ENCODE measurements at regions not wholly inside any gene's neighbourhood (a gene's known extent, or its start where the extent isn't known, plus 50 kb on each side); places are given as distances from the start of the nearest gene placed in this dataset.

- BruUV-seq (replicated peaks), result no TSS peak
- FAIRE-seq (no peak), DNase-seq (ENCODE audit: low read depth, low spot score) (no peak)
- dilution Hi-C loops (cut with MboI; ENCODE audit: extremely low pct_ligation_motif_present, low sequenced_read_pairs), result no loop called here
- CTCF ChIA-PET, result no interaction called here
- no peak overlapping the region for H3K9ac ChIP-seq (replicated peaks; ENCODE audit: extremely low read depth, insufficient read depth, low read length)
- H3K4me2 ChIP-seq (ENCODE audit: insufficient read depth, low read length), result no peak overlapping the region
- no peaks in the 10 kb centered on the region for H3K9me1 ChIP-seq (replicated peaks; ENCODE audit: control insufficient read depth, extremely low read depth, insufficient read depth, low read length)
- H3K4me1 ChIP-seq (ENCODE audit: control insufficient read depth, extremely low read depth, insufficient read depth, low read length), result no peaks in the 10 kb centered on the region
- H3K36me3 ChIP-seq (ENCODE audit: control insufficient read depth in 2 of 2, extremely low read depth in 1 of 2, insufficient read depth in 2 of 2, low read length in 2 of 2), result no peaks in the 10 kb centered on the region
- TF ChIP-seq MAX (IDR thresholded peaks at IDR 0.05; ENCODE audit: insufficient read depth, insufficient read length) (no peak), EZH2 (IDR thresholded peaks at IDR 0.05; ENCODE audit: borderline replicate concordance, low read depth, low read length, severe bottlenecking) (no peak), POLR2A (IDR thresholded peaks at IDR 0.05; ENCODE audit: low read depth, low read length) (no peak), GATA2 (IDR thresholded peaks at IDR 0.05; ENCODE audit: insufficient read depth, insufficient read length, low read depth, low read length) (no peak), FOS (IDR thresholded peaks at IDR 0.05; ENCODE audit: borderline replicate concordance, insufficient read depth, low read length) (no peak), MYC (IDR thresholded peaks at IDR 0.05; ENCODE audit: low read depth, low read length) (no peak), CTCF (IDR thresholded peaks at IDR 0.05; ENCODE audit: extremely low read depth in 1 of 2, insufficient read depth in 1 of 2, low read depth in 1 of 2, low read length in 2 of 2) (no peak), POLR2AphosphoS5 (IDR thresholded peaks at IDR 0.05; ENCODE audit: insufficient read depth, low read depth, low read length) (no peak), JUN (IDR thresholded peaks at IDR 0.05; ENCODE audit: borderline replicate concordance, insufficient read depth, insufficient read length, low read depth) (no peak)
- intact Hi-C loops (cut with micrococcal nuclease), result no loop called here
- H3K79me2 ChIP-seq (ENCODE audit: control insufficient read depth, insufficient read depth, low read length), result no peaks in the 10 kb centered on the region
- H3K9me3 ChIP-seq (replicated peaks; ENCODE audit: control insufficient read depth, insufficient read depth, low read length), result peaks cover 7% of the 10 kb centered on the region
- no peak overlapping the region for H3K27ac ChIP-seq (ENCODE audit: insufficient read depth, low read depth, low read length)
- no peaks in the 10 kb centered on the region for H4K20me1 ChIP-seq (replicated peaks; ENCODE audit: control insufficient read depth, extremely low read depth, insufficient read depth, low read length)
- POLR2A ChIA-PET, result no interaction called here
- no peak overlapping the region for H2AFZ ChIP-seq (ENCODE audit: low read depth, low read length)
- H3K27me3 ChIP-seq (ENCODE audit: control insufficient read depth in 2 of 2, insufficient read depth in 2 of 2, low read length in 2 of 2), result no peaks in the 10 kb centered on the region
- no peak overlapping the region for H3K4me3 ChIP-seq (replicated peaks in 1 of 3; ENCODE audit: insufficient read depth in 1 of 3, low read depth in 1 of 3, low read length in 3 of 3)
These were observed 86.6 kb upstream of the TCERG1L start for GRCh38 chr10:131398166-131398565.
